Activated CD4-positive, alpha-beta T cell treated with anti-CD3 and anti-CD28 coated beads for 48 hours (primary cell): ENCODE measurements at regions not wholly inside any gene's neighbourhood (a gene's known extent, or its start where the extent isn't known, plus 50 kb on each side); places are given as distances from the start of the nearest gene placed in this dataset.
"Not testable (repeated sequence)": the region's sequence is repeated elsewhere in the genome, so short reads cannot be mapped to it uniquely, and the experiment has no call there.

Experiments
- DNase-seq: peaks from one replicate; pipeline ENCODE4 v3.0.0-alpha.2; 2020

DNA sequence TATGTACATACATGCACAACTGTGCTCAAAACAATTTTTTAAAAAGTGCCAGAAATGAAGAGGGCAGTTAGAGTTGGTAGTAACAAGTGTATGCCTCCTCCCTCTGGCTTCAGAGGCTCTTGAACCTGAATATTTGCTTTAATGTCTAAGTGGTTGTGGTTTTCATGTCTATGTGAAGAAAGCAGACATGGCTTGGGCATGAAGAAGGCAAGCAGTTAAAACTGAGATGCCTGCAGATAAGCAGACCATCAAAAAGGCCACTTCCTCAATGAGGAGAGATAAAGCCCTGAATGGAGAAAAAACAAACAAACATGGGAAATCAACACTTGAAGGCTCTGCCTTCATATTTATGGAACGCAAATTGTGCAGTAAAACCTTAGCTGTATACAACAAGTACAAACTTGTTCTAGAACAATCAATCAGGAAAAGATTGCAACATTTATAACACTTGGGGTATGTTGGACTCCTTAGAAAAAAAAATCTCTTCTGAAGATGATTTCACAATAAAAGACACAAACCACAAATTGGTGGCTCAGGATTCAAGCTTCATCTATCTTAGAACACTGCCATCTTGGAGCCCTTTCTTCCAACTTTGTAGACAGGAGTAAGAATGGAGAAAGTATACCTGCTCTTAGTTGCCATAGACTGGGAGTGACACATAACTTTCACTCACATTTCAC lies 52.7 kb upstream of the PLA2G4A start:
- no peak for DNase-seq

DNA sequence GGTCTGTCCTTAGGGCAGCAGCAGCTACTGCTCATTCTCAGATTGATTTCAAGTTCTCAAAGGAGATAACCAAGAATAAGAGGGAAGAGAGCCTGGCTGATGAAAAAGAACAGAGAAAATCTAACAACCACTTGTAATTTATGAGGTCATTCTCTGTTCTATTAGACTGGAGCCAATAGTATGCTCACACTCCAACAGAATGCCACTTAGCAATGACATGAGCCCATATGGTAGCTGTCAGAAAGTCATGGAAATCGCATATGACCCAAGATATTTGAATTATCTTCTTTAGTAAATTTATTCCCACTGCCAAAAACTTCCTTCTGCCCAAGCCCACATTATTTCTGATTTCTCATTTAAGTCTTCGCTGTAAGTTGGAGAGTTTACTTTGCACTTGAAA lies 53.7 kb upstream of the PLA2G4A start:
- DNase-seq, result no peak

DNA sequence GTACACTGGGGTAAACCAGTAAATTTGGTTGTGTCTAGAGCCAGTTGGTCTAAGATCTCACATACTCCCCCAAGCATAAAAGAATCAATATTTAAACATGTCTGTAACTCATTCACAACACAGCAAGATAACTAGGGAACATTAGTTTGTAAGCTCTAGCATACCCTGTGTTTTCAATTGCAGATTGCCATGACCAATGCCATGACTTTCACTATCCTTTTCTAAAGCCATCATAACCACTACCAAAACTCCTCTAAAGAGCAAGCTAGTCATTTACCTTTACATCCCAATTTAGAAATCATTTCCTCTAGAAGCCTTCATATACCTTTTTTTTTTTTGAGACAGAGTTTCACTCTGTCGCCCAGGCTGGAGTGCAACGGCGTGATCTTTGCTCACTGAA lies 56.5 kb upstream of the PLA2G4A start:
- DNase-seq, result no peak

- no peak for DNase-seq
Observed at GRCh38 chr1:186770421-186770820, 58.3 kb upstream of the PLA2G4A start.

GRCh38 chr1:186768906-186769305 lies 59.8 kb upstream of the PLA2G4A start:
- no peak for DNase-seq

DNA sequence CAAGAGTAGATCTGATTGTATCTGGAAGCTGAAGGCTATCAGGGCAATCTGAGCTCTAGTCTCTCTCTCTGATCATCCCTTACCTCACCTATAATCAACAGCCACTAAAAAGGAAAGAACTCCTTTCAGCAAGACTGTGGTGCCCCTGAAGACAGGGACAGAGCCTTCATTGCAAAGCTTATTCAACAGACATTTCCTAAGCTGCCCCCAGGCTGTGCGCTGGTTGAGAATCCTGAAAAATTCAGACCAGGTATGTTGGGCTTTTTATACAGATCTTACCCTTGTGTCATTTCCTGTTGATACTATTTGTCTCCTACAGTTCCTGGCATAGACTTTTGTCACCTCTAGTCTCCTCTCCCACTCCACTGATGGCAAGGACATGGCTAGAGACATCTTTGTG lies 63.3 kb upstream of the PLA2G4A start:
- no peak for DNase-seq

DNA sequence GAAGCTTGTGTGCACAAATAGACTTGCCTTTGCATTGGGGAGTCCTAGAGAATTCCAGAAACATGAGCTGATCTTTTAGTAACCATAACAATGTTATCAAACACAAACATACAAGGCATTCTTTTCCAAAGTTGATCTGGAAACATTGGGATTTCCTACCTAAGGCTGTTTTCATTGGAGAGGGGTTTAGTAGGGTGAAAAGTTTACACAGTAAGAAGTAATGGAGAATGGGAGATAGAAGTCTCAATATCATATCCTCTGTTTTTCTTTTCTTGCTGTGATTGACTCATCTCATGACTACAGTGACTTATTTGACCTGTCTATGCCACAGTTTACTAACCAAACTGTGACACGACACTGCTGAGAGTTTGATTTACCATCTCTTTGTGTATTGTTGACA lies 65.6 kb upstream of the PLA2G4A start:
- DNase-seq, result no peak

DNA sequence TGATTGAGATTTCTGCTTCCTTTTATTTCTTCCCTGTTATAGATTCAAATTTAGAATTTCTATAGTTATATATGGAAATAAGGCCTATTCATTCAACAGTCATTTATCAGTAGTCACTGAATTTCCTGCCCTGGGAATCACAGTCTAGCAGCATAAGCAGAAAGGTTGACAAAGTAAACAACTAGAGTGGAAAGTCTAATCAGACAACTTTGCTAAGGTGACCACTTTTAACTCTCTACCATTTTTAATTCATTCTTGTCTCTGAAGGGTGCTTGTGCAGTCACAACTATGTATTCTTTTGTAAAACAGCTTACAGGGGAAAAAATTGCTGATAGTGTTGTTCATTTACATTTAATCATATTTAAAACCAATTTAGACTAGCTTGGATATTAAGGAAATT lies 66.1 kb upstream of the PLA2G4A start:
- DNase-seq, result no peak

DNA sequence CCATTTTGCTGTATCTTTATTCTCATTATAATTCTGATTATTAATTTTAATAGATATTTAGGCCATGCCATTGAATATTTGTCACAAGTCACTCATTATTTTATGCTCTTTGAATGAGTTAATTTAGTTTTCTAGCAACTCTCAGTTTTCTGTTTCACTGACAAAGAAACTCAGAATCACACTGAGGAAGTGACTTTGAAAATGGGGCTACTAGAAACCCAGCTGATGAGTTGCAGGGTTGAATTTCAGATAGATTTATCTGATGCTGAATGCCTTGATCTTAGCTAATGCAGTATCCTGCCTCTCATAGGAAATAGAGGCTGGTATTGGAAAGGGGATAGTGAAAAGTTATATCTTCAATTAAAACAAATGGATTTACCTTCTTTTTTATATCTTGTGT lies 67.4 kb upstream of the PLA2G4A start:
- DNase-seq, result no peak

DNA sequence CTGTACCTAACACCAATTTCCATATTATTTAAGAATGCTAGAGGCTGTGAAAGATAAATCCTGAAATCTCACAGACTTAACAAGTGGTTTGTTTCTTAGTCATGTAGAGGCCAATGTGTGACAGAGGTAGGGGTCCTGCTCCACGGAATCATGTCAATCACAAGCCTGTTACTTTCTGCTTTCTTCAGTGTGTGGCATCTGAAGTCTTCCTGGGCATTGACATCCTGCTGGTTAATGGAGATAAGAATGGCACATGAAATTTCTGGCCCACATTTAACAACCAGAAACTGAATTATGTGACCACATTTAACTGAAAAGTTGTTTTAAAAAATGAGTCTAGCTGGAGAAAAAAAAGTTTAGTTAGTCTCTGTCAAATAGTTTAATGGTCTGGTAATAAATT lies 68.3 kb upstream of the PLA2G4A start:
- DNase-seq, result no peak

GRCh38 chr1:186758896-186759606 lies 69.7 kb upstream of the PLA2G4A start:
- not testable (repeated sequence) for DNase-seq

DNA sequence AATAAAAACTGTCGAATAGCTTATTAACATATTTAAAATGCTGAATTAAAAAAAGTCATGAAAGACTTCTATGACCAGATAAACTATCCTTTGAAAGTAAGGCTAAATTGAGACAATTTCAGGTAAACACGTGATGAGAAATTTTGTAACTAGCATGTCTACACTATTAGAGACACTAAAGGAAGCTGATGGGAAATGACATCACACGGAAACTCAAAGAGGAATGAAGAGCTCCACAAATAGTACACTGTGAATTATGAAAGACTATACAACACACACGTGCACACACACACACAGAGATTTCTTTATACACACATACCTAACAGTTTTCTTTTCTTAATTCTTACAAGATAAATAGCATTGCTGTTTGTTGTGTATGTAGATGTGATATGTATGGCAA lies 70.9 kb upstream of the PLA2G4A start:
- no peak for DNase-seq

DNA sequence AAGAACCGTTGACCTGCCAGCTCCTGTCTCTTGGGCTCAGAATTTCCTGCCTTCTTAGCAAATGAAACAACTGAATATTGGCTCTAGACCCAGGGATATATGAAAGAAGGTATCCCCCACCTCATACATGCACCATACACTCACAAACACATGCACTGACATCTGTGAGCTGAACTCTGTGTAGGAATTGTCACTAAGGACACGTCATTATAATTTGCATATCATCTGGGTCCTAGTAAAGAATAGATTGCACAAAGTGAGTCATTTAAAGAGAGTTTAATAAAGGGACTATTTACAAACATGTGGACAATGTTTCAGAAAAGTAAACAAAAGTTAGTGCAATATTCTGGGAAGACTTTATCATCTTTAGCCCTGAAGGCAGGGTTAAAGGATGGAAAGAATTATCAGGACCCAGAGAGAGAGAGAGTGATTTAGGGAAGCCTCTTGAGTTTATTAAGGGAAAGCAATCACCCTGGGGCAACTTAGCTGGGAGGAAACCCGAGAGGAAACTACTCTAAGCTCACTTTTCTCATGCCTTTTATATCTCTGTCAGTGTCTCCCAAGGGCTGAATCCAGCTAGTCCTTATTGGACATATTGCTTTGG lies 74.1 kb upstream of the PLA2G4A start:
- no peak for DNase-seq

GRCh38 chr1:186753241-186753640 lies 73.0 kb upstream of the PTGS2 start:
- DNase-seq, result no peak

DNA sequence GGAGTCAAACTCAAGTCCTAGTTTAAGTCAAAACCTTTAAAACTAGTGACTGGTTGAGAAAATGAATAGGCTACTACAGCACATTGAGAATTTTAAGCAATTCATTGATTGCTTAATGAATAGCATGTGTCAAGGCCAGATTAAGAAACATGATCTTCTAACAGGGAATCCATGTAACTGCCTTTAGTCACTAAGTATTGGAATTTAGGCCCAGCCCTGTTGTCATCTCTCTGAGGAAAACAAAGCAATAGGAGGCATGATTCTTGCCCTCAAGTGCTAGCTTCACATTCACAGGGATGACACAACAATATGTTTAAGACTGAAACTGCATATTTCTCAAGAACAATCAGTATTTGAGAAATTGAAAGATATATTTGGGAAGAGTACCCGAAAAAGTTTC lies 70.0 kb upstream of the PTGS2 start:
- no peak for DNase-seq

DNA sequence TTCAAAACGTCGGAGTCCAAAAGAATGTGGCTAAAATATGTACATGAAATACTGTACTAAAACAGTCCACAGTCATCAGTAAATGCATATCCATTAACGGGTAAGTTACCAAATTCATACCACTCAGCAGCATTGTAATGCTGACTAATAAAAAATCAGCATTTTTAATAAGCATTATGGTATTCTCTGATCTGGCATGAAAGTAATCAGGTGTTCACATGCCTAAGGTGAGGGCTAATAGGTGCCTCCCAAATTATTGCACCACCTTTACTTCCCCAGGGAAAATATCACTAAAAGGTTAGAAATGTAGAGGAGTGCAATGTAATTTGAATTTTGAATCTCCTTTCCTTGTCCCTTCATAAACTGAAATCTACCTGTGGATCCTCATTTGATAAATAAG lies 69.6 kb upstream of the PTGS2 start:
- DNase-seq, result no peak

- no peak for DNase-seq
Observed at GRCh38 chr1:186747661-186748060, 67.4 kb upstream of the PTGS2 start.

- DNase-seq, result no peak
Observed at GRCh38 chr1:186745531-186746146, 65.4 kb upstream of the PTGS2 start.

GRCh38 chr1:186741640-186742039 lies 61.4 kb upstream of the PTGS2 start:
- no peak for DNase-seq

- peak; percentile 7 for DNase-seq
Observed at GRCh38 chr1:186740324-186740723, 60.1 kb upstream of the PTGS2 start.

- no peak for DNase-seq
Observed at GRCh38 chr1:186739515-186739914, 59.3 kb upstream of the PTGS2 start.

GRCh38 chr1:186738926-186739325 lies 58.7 kb upstream of the PTGS2 start:
- peak; percentile 5 for DNase-seq

- no peak for DNase-seq
Observed at GRCh38 chr1:186736971-186737685, 56.9 kb upstream of the PTGS2 start.
